ENCODE measurements at regions not wholly inside any gene's neighbourhood (a gene's known extent, or its start where the extent isn't known, plus 50 kb on each side); places are given as distances from the start of the nearest gene placed in this dataset.
"Not testable (repeated sequence)": the region's sequence is repeated elsewhere in the genome, so short reads cannot be mapped to it uniquely, and the experiment has no call there.

- DNase-seq (ENCODE audit: low read depth): no peak
- no peak overlapping the region for H3K4me3 ChIP-seq (ENCODE audit: low read depth, low read length)
Measured at GRCh38 chr16:85526185-85526974, 86.7 kb upstream of the GSE1 start.

GRCh38 chr16:85527042-85527766 is 85.9 kb upstream of the GSE1 start:
- DNase-seq (ENCODE audit: low read depth): no peak
- no peak overlapping the region for H3K4me3 ChIP-seq (ENCODE audit: low read depth, low read length)

GRCh38 chr16:85527767-85528297 is 85.3 kb upstream of the GSE1 start:
- DNase-seq (ENCODE audit: low read depth): no peak
- no peak overlapping the region for H3K4me3 ChIP-seq (ENCODE audit: low read depth, low read length)

- no peak for DNase-seq (ENCODE audit: low read depth)
- H3K4me3 ChIP-seq (ENCODE audit: low read depth, low read length): no peak overlapping the region
Measured at GRCh38 chr16:85528528-85529387, 84.4 kb upstream of the GSE1 start.

- DNase-seq (ENCODE audit: low read depth): no peak
- no peak overlapping the region for H3K4me3 ChIP-seq (ENCODE audit: low read depth, low read length)
Measured at GRCh38 chr16:85529489-85530369, 83.4 kb upstream of the GSE1 start.

GRCh38 chr16:85530370-85530739 is 82.8 kb upstream of the GSE1 start:
- DNase-seq (ENCODE audit: low read depth): no peak
- H3K4me3 ChIP-seq (ENCODE audit: low read depth, low read length): no peak overlapping the region

GRCh38 chr16:85531516-85531915 is 81.6 kb upstream of the GSE1 start:
- no peak overlapping the region for H3K4me3 ChIP-seq (ENCODE audit: low read depth, low read length)
- DNase-seq (ENCODE audit: low read depth): no peak

GRCh38 chr16:85532147-85532546 is 81.0 kb upstream of the GSE1 start:
- no peak overlapping the region for H3K4me3 ChIP-seq (ENCODE audit: low read depth, low read length)
- no peak for DNase-seq (ENCODE audit: low read depth)

GRCh38 chr16:85533593-85533992 is 79.5 kb upstream of the GSE1 start:
- not testable (repeated sequence) for H3K4me3 ChIP-seq (ENCODE audit: low read depth, low read length)

GRCh38 chr16:85534536-85535351 is 78.4 kb upstream of the GSE1 start:
- H3K4me3 ChIP-seq (ENCODE audit: low read depth, low read length): no peak overlapping the region
- no peak for DNase-seq (ENCODE audit: low read depth)

More at GRCh38 chr16:85533593-85533992, 79.5 kb upstream of the GSE1 start:
- DNase-seq (ENCODE audit: low read depth): not testable (repeated sequence)

GRCh38 chr16:85535352-85536072 is 77.6 kb upstream of the GSE1 start:
- no peak for DNase-seq (ENCODE audit: low read depth)
- no peak overlapping the region for H3K4me3 ChIP-seq (ENCODE audit: low read depth, low read length)

- H3K4me3 ChIP-seq (ENCODE audit: low read depth, low read length): no peak overlapping the region
- no peak for DNase-seq (ENCODE audit: low read depth)
Measured at GRCh38 chr16:85536073-85536410, 77.1 kb upstream of the GSE1 start.

- no peak for DNase-seq (ENCODE audit: low read depth)
- H3K4me3 ChIP-seq (ENCODE audit: low read depth, low read length): no peak overlapping the region
Measured at GRCh38 chr16:85536411-85537330, 76.5 kb upstream of the GSE1 start.

GRCh38 chr16:85537331-85537788 is 75.8 kb upstream of the GSE1 start:
- H3K4me3 ChIP-seq (ENCODE audit: low read depth, low read length): no peak overlapping the region
- DNase-seq (ENCODE audit: low read depth): no peak

GRCh38 chr16:85537795-85538401 is 75.2 kb upstream of the GSE1 start:
- H3K4me3 ChIP-seq (ENCODE audit: low read depth, low read length): no peak overlapping the region
- DNase-seq (ENCODE audit: low read depth): no peak

GRCh38 chr16:85539084-85539483 is 74.0 kb upstream of the GSE1 start:
- H3K4me3 ChIP-seq (ENCODE audit: low read depth, low read length): no peak overlapping the region
- DNase-seq (ENCODE audit: low read depth): no peak

Measured in skeletal muscle cell (primary cell).